Keratinocyte (primary cell): ENCODE measurements at regions not wholly inside any gene's neighbourhood (a gene's known extent, or its start where the extent isn't known, plus 50 kb on each side); places are given as distances from the start of the nearest gene placed in this dataset.

Experiments used
- CTCF ChIP-seq, 3 experiments: IDR thresholded peaks in 1 of 3; conservative IDR thresholded peaks in 1 of 3; optimal IDR thresholded peaks in 1 of 3; 2 replicates in 2 of 3; 3 replicates in 1 of 3; pipeline versions ENCODE3 to v1.5.1; 2011; ENCODE audit warnings: low read length in 3 of 3, mild to moderate bottlenecking in 3 of 3, moderate library complexity in 2 of 3, control low read depth in 1 of 3, inconsistent platforms in 1 of 3; ENCODE audit not compliant: insufficient read depth in 2 of 3; ENCODE audit errors: extremely low read depth in 1 of 3
- EZH2 ChIP-seq: IDR thresholded peaks from one replicate; pipeline ENCODE4 v1.6.1; 2012; ENCODE audit warnings: inconsistent platforms, mild to moderate bottlenecking, low read length, moderate library complexity

DNA sequence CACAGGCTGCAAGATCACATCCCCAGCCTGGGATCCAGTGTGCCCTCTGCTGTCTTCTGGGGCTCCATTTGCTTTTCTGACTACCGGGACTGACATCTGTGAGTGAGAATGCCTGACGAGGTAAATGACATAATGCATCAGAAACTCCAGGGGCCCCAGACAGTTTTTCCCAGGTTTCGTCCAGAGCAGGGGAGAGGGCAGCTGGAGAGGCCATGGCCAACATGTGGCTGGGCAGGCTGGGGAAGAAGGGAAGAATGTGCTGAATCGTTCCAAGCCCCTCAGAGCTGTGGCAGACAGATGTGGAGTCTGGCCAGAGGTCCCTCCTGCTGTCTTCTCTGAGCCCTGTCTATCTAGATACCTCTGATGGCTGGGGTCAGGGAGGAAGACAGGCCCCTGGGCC lies 163.9 kb downstream of the TRIM29 start:
- no peak for TF ChIP-seq CTCF (optimal IDR thresholded peaks at IDR 0.05 in 1 of 3, IDR thresholded peaks at IDR 0.05 in 1 of 3, conservative IDR thresholded peaks at IDR 0.05 in 1 of 3; ENCODE audit: extremely low read depth in 1 of 3, insufficient read depth in 2 of 3, low read length in 3 of 3)
- no peak for TF ChIP-seq EZH2
